ENCODE measurements at regions not wholly inside any gene's neighbourhood (a gene's known extent, or its start where the extent isn't known, plus 50 kb on each side); places are given as distances from the start of the nearest gene placed in this dataset.
"Not testable (repeated sequence)": the region's sequence is repeated elsewhere in the genome, so short reads cannot be mapped to it uniquely, and the experiment has no call there.

DNA sequence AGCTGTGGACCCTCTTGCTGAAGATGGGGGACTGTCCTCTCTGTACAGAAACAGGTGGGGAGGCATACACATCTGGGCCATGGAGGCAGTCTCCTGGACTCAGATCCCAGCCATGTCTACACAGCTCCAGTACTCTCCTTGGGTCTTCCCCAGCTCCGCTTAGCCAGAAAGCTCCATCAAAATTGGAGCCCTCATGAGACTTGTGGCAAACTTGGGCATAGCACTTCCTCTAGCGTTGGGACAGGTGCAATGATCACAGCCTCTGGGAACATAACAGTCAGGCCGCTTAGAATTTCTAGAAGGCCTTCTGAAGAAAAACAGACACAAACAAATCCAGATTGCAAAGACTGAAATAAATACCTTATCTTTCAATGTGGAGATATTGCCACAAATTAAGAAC, 634.3 kb upstream of the GOLIM4 start:
- DNase-seq (no peak), ATAC-seq (ENCODE audit: poor library complexity) (no peak)
- intact Hi-C loops (cut with DNase I) = no loop called here

DNA sequence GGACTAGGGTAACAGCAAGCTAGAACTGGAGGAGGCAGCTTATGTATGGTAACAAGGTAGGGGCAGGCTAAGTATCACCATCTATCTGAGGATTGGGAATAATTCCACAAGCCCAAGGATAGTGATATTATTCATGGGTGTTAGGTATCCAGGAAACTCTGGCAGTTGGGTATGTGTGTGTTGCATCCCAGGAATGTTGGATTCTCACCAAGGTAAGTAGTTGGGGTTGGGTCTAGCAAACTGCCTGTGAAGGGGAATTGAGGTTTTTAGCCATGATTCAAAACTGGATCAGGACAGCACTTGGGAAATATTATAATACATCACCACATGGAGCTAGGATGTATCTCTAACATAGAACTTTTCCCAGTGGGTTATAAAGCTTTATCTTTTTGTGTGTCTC, 626.4 kb upstream of the GOLIM4 start:
- ATAC-seq (ENCODE audit: poor library complexity) = no peak
- no peak for DNase-seq
- intact Hi-C loops (cut with DNase I) = no loop called here

DNA sequence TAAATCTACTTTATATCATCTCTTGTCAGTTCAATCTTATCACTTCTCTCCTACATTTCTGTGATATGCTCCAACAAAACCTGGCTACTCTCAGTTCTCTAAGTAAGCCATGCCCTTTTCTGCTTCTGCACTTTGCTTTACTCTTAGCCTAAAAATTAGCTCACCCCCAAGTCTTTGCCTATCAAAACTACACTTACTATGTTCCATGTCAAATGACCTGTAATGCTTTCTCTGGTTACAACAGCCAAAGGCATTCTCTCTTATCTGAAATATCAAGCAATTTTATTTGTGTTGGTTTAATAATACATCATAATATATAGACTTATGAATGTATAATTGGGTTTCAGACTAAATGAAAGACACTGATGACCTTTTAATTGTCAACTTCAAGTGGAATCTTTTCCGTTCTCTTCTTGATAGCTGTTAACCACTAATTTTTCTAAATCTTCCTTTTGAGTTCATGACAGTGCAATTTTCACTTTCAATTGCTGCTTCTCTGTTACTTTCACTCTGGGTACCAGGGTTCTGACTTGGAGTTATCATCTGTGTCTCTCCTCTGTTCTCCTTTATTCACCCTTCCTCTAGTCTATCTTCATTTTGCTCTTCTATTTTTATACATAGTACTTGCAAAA, 619.0 kb upstream of the GOLIM4 start:
- intact Hi-C loops (cut with DNase I) = no loop called here
- ATAC-seq (ENCODE audit: poor library complexity) (no peak), DNase-seq (no peak)

DNA sequence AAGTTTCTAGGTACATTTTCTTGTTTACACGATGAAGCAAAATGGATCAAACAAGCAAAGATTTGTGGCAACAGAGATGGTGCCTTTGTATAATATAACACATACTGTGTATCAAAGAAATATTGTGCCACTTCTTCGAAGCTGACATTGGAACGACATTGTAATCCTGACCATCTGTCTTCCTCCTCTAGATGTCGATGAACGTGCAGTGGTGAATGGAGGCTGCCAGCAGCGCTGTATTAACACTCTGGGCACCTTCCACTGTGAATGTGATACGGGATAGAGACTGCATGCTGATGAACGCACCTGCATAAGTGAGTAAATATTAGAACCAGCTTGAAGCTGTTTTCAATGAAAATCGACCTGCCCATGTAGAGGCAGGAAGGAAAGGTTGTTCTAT, 613.3 kb upstream of the GOLIM4 start:
- no peak for DNase-seq
- ATAC-seq (ENCODE audit: poor library complexity) = no peak
- intact Hi-C loops (cut with DNase I) = no loop called here

DNA sequence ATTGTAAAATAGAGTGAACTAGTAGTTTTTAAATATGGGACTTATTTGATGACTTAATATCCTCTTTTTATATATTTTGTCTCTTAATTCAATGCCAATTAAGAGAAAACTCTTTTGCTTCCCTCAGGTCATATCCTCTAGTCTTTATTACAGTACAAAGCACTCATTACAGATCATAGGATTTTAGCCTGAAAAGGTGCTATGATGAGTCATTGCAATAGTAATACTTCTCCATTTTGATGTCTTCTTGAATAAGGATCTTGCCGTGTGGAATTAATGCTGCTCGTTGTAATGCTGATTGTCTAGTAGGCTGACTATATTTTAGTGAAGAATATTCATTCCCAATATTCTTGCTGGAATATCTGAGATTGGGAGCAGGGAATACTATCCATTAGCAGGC, 612.2 kb upstream of the GOLIM4 start:
- intact Hi-C loops (cut with DNase I) = no loop called here
- DNase-seq (no peak), ATAC-seq (ENCODE audit: poor library complexity) (no peak)

DNA sequence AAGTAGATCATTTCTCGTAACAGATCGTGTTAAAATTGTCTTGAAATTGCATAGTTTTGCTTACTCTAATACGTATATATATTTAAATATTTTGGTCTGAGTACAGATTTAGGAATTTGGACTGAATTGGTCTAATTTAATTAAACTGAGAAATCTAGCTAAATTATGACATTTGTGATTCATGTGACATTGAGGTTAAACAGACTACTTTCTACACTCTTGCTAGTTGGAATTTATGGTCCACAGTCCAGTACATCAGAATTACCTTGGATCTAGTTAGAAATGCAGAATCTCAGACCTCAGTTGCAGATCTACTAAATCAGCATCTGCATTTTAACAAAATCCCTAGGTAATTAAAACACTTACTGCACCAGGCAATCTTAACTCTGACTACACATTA, 609.7 kb upstream of the GOLIM4 start:
- ATAC-seq (ENCODE audit: poor library complexity) = no peak
- intact Hi-C loops (cut with DNase I) = no loop called here
- DNase-seq = no peak

DNA sequence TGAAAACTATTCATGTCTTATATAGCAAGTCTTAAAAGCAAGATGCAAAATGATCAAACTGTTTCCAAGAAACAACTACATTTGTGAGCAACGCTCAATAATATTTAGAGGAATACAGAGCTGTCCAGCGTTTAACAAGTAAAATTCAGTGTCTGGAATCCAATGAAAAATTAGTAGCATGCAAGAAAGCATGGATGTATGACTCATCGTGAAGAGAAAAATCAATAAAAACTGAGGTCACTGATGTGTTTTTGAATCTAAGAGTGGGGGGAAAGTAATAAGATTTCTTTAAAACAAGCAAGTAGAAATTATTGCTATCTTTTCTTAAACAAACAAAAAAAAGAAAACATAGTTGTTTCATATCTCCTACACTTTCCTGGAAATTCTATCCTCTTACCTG, 600.3 kb upstream of the GOLIM4 start:
- ATAC-seq (ENCODE audit: poor library complexity) = no peak
- intact Hi-C loops (cut with DNase I) = no loop called here
- DNase-seq = no peak

DNA sequence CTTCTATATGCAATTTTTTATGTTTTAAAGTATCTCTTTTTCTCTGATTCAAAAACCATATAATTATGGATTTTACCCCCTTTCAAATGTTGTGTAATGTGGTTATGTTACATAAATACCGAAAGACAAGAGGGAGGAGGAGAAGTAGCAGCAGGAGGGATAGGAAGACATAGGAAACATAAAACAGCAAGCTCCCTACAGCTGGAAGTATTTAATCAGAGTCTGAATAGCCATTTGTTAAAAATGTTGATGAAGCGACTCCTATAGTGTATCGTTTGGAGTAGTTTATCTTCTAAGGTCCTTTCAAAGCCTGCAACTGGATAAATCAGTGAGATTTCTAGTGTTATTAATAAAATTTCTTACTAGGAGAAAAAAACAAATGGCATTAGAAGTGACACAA, 598.1 kb upstream of the GOLIM4 start:
- DNase-seq = no peak
- intact Hi-C loops (cut with DNase I) = no loop called here
- no peak for ATAC-seq (ENCODE audit: poor library complexity)

DNA sequence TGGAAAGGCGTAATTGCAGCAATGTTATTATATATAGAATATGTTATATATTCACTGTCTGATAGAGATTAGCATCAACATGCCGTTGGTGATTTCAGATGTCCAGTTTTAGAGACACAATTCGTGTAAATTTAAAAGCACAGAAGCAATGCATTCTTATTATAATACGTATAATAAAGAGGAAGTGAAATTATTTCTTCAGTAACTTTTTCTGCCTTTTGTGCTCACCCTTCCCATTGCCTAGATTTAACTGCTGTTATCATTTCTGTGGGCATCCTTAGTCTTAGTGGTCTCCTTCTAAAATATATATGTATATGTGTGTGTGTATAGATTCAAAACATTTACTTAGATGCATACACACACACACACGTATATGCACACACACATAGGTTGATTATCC, 592.5 kb upstream of the GOLIM4 start:
- intact Hi-C loops (cut with DNase I) = no loop called here
- no peak for DNase-seq
- ATAC-seq (ENCODE audit: poor library complexity) = no peak

DNA sequence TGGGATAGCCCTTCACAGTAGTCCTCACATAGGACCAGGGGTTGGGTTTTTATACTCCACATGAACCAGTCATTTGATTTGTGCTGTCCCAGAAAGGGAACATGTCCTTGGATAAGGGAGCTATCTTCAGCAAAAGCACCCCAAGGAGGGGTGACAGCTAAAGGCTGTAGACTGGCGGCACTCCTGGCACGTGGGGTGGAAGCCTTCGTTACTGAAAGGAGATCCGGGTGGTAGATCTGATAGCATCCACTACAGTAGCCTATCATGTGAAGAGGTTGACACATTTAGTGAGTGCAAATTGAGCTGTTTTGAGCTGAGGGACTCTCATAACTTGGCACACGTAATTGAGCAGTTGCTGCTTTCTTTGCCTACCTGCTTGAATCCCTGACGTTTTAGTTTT, 588.8 kb upstream of the GOLIM4 start:
- ATAC-seq (ENCODE audit: poor library complexity) = no peak
- intact Hi-C loops (cut with DNase I) = no loop called here
- DNase-seq = no peak

DNA sequence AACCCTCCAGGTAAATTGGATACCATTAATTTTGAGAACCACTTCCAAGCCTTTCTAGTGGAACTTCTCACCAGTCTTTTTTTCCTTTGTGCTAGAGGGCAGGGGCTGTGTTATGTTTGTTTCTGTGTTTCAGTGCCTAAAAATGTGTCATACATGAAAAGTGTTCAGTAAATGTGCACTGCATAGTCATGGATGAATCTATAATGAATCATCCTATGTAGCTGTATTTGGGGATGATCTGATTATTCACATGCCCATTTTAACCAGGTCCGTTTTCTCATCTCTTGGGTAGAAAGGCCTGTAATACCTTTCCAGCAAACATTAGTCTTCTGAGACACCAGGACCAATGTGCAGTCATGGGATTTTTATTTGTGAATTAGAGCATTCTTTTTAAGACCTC, 583.0 kb upstream of the GOLIM4 start:
- ATAC-seq (ENCODE audit: poor library complexity) (no peak), DNase-seq (no peak)
- intact Hi-C loops (cut with DNase I) = no loop called here

DNA sequence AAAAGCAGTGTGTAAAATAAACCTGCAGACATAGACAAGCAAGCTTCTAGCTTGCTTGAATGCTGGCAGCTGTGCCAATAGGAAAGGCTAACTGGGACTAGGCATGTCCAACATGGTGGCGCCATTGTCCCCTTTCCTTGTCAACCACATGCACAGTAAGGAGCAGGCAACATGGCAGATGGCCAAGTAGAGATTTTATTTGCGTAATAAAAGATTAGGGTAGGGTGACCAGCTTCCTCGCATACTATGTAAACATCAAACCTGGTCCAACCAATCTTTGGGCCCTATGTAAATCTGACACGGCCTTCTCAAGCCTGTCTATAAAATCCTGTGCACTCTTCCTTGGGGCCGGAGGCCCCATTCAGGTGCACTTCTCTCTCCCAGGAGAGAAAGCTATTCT, 575.4 kb upstream of the GOLIM4 start:
- no peak for DNase-seq
- intact Hi-C loops (cut with DNase I) = no loop called here
- ATAC-seq (ENCODE audit: poor library complexity) = no peak

DNA sequence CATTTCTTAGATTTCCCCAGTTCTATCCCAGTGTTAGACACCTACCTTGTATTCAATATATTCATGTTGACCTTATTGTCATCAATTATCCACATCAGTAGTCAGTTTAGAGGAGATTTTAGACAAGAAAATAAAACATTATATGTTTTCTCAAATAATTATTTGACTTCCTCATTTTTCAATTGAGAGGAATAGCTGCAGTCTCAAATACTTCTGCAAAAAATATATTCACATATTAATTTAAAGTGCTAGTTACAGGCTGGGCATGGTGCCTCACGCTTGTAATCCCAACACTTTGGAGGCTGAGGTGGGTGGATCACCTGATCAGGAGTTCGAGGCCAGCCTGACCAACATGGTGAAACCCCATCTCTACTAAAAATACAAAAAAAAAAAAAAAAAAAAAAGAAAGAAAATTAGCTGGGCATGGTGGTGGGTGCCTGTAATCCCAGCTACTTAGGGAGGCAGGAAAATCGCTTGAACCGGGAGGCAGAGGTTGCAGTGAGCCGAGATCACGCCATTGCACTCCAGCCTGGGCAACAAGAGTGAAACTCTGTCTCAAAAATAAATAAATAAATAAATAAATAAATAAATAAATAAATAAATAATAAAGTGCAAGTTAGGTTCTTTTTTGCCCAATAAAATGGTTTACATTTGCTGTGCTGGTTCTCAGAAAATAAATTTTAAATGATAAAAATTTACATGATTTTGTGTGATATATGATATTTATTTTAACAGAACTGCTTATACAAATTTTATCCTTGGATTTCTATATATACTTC, 565.3 kb upstream of the GOLIM4 start:
- DNase-seq; ATAC-seq (ENCODE audit: poor library complexity); intact Hi-C loops (cut with DNase I): not testable (repeated sequence)

DNA sequence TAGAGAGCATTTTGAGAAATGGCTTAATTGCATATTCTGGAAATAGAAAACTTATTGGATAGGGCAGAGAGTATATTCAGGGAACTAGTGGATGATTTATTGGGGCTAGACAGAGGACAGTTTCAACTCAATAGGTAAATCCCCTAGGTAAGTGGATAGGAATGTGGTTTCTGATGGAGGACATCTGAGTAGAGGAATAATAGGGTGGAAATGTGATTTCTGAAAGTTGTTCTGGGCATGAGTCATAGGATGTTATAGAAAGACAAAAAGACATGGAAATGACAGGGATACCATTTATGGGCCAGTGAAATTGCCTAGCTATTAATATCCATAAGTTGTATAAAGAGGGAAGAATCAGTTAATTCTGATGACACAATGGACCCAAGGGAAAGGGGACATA, 563.3 kb upstream of the GOLIM4 start:
- no peak for ATAC-seq (ENCODE audit: poor library complexity)
- intact Hi-C loops (cut with DNase I) = no loop called here
- DNase-seq = no peak

DNA sequence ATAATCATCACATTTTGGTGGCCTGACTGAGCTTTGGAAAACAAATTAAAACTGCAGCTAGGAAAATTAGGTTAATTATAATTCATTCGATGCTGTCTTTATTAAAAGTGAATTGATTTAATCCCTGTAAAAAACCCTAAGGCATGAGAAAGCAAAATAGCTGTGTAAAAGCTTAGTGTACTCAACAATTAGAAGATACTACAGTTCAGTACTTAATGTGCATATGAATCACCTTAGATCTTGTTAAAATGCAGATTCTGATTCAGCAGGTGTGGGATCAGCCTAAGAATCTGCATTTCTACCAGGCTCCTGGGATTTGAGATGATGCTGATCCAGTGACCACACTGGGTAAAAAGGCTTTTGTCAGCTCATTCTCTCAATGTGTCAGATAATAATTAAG, 559.9 kb upstream of the GOLIM4 start:
- no peak for DNase-seq
- intact Hi-C loops (cut with DNase I) = no loop called here
- no peak for ATAC-seq (ENCODE audit: poor library complexity)

DNA sequence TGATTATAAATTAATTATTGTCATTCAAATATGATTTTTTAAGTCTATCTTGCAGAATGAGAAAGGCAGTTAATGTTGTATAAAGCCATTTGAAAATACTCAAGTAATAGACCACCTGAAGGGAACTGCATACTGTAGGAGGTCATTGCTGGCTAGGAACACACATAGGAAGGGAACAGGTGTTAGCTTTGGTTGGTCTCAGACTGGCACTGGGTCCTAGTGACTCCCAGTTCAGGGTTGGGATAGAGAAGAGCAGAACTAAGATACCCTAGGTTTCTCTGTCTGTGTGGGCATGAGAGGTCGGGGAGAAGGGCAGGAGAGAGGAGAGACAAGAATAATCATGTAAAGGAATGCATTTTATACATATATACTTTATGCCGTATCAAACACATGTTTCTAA, 559.0 kb upstream of the GOLIM4 start:
- no peak for ATAC-seq (ENCODE audit: poor library complexity)
- intact Hi-C loops (cut with DNase I) = no loop called here
- no peak for DNase-seq

DNA sequence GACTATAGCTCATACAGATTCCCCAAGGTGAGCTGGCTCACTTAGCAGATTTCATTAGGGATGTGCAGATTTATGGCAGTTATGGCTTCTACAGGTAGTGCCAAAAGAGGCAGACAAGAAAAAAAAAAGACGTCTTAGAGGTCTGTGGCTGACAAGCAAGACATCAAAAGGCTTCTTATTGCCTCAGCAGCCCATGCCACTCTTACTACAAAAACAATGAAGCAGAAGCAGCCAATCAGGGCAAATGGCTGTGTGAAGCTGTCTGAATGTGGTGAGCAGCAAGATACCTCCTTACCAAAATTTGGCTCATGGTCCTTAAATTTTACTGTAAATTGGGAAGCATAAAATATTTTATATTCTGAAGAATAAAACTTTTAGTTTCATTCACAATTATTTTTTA, 557.5 kb upstream of the GOLIM4 start:
- intact Hi-C loops (cut with DNase I) = no loop called here
- no peak for DNase-seq
- ATAC-seq (ENCODE audit: poor library complexity) = no peak

DNA sequence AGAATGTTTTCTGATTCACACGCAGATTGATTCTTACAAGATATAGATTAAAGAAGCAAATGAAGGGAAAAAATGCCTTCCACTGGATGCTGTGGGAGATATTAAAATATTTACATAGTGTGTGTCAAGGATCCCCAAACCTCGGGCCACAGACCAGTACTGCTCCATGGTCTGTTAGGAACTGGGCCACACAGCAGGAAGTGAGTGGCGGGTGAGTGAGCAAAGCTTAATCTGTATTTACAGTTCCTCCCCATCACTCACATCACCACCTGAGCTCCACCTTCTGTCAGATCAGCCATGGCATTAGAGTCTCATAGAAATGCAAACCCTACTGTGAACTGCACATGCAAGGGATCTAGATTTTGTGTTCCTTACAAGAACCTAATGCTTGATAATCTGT, 552.6 kb upstream of the GOLIM4 start:
- intact Hi-C loops (cut with DNase I) = no loop called here
- DNase-seq = no peak
- no peak for ATAC-seq (ENCODE audit: poor library complexity)

DNA sequence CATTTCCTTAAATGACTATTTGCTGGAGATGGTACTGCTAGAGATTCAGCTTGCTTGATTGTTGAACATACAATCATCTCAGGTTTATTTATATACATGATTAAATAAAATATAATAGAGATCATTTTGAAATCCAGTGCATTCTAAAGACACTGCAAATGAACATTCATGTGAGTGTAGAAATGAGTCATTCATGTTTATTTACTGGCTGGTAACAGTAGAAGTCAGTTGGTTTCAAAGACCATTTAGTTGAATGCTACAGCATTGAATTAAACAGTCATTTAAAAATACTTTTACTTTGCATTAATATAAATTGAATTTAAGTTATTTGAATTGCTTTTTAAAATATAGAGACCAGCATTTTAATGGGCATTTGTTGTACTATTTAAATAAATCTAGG, 551.9 kb upstream of the GOLIM4 start:
- ATAC-seq (ENCODE audit: poor library complexity) = no peak
- intact Hi-C loops (cut with DNase I) = no loop called here
- no peak for DNase-seq

DNA sequence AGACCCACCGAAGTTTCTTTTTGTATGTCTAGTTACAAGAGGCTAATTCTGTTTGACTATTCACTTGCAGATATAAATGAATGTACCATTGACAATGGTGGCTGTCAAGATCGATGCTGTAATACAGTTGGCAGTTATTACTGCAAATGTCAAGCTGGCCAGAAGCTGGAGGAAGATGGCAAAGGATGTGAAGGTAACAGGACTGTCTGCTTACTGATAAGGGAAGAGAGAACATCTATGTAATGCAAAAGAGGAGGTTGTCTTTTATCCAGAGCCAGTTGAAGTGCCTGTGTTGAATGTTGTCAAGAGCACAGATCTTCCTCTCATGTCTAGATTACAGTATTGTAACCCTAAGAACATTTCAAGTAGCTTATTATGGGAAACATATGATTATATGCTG, 549.5 kb upstream of the GOLIM4 start:
- intact Hi-C loops (cut with DNase I) = no loop called here
- no peak for ATAC-seq (ENCODE audit: poor library complexity)
- DNase-seq = no peak

DNA sequence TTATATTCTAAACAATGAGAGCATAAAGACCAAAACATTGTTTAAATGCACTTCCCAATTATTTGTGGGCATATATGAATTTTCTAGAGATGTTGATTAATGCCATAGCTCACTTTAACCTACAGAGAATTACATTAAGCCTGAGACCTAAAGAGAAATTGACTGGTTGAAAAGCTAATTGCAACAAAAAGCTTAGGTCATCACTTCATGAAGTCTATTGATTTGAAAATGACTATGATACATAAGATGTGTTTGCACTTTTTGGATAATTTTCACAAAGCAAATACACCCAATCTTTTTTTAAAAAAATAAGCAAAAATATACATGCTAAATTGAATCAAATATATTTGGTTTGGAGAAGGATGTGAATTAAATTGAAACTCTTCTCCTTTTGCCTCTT, 532.8 kb upstream of the GOLIM4 start:
- DNase-seq (no peak), ATAC-seq (ENCODE audit: poor library complexity) (no peak)
- intact Hi-C loops (cut with DNase I) = loop anchor here (10.0 kb wide), 1 partner anchor 114 kb away; no protein-coding TSS in a partner anchor

Data from Right ventricle myocardium superior (tissue), 1 donor.